Stimulated activated CD8-positive, alpha-beta memory T cell treated with anti-CD3 and anti-CD28 coated beads, Interleukin-15, amount 100 ng/mL, for 48 hours (primary cell): ENCODE measurements at regions not wholly inside any gene's neighbourhood (a gene's known extent, or its start where the extent isn't known, plus 50 kb on each side); places are given as distances from the start of the nearest gene placed in this dataset.
"Not testable (repeated sequence)": the region's sequence is repeated elsewhere in the genome, so short reads cannot be mapped to it uniquely, and the experiment has no call there.

Experiments used
- DNase-seq, 2 donors: peaks; one replicate each; pipeline ENCODE4 v3.0.0-alpha.2; 2020; ENCODE audit warnings: low read depth in 2 of 2

DNA sequence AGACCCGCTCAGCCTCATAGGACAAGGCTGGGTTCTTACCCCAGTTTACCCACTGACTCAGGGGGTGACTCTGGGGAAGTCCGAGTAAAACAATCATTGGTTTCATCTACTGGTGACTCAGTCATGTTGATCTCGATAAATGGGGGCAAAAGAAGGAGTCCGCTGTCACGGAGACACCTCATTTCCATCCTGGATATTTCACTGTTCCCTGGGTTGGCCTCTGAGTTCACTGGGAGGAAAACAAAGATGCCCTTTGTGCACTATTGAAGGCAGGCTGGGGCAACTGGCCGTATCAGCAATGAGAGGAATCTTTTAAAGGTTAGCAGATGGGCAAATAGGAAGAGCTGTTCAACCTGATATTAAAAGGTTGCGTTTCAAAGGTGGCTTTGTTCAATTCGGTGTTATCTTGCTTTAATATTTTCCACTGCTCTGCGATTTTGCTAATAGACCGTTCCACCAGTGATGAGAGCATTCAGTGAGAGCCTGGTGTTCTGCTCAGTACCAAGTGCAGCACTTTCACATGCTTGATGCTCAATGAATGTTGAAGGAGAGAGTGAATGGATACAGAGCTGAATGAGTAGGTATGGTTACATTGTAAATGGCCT lies 110.2 kb upstream of the EGFLAM start:
- no peak for DNase-seq

DNA sequence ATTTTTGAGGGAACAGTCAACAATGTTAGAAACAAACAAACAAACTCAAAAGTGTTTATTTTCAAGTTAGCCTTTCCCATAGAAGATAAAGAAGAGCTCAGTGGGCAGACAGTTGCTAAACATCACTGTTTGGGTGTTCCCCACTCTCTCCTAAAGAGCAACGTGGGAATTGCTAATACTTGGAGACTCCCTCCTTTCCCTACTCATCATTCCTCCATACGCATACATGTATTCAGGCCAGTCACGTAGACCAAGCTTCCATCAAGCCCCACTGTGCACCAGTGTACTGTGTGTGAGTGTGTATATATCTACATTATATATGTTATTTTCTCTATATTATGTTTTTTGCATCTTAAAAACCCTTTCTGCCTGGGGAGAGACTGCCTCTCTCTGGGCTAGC lies 115.0 kb upstream of the EGFLAM start:
- no peak for DNase-seq

DNA sequence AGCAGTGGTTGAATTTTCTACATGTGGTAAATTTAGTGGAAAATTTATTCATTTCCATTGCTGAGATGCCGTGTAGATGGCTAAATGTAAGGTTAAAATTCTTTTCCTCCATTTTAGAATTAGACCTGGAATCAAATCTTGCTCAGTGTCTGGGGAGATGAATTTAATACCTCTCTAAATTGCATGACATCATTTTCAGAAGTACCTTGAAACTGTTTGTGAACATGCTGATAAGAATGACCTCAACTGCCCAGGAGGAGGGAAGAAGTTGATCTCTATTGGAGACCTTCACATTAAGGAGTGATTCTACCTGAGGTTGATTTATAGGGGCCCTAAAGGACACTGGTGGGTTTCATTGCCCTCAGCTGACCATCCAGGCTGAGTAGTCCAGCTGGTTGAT lies 116.7 kb upstream of the EGFLAM start:
- DNase-seq: no peak

DNA sequence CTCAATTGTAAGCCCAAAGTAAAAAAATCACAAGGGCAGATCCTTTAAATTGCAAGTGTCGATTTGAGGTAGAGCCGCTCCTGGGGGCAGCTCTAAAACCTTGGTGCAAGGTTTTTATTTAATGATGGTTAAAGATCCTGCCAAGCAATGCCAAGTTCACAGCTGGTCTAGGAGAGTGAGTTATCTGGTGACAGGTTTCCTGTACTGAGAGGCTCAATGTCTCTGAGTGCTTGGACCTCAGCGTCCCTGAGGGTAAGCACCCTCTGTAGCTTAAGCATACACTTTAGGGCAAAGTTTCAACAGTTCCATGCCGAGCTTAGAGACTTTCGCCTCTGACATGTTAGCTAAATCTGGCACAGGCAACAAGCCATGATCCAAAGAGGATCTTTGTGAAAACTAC lies 119.8 kb upstream of the EGFLAM start:
- DNase-seq: no peak

DNA sequence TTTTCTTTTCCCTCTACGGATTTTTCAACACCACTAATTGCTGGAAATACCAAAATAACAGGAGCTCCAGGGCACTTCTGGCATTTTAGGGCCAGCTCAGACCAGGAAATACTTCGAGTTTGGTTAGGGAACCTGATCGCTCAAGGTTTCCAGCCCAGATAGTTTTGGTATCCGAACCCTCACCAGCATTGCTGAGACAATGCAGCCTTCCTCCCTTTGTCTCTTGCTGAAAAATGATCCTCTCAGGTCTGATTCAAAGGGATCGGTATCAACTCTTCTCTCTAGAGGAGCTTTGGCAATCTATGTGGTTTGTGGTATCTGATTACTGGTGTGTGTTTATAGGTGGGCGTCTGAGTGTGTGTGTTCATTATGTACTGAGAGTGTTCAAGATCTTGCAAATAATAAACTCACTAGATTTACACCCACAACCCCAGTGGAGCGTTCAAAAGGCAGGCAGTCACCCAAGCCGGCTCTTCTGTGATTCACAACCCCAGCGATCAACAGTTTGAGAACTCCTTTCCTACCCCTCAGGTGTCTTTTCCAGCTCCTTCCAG lies 122.8 kb upstream of the EGFLAM start:
- DNase-seq: no peak

DNA sequence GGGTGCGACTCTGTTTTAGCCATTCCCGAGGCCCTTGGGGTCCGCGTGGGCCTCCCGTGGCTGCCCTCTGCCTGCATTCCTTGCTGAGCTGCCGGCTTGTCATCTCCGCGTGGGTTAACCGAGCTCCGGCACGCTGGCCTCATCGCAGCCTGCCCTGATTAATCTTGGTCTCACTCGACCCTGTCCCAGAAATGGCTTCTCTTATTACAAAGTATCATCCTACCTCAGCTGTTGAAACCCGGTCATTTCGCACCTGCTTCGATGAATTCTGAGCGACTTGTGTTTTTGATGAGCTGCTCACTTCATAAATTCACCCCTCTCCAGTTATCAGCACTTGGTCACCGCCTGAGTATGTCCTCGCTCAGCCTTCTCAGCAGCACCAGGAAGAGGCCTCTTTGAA lies 123.5 kb upstream of the EGFLAM start:
- no peak for DNase-seq

DNA sequence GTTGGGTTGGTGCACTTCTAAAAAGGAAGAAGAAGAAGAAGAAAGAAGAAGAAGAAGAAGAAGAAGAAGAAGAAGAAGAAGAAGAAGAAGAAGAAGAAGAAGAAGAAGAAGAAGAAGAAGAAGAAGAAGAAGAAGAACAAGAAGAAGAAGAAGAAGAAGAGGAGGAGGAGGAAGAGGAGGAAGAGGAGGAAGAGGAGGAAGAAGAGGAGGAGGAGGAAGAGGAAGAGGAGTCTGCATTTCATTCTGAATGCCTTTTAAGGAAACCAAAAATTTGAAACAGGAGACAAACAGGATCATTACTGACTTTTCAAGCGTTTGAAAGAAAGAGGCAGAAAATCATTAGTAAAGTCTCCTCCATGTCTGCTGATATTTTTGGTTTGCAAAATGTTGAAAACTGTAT lies 124.1 kb upstream of the EGFLAM start:
- not testable (repeated sequence) for DNase-seq

DNA sequence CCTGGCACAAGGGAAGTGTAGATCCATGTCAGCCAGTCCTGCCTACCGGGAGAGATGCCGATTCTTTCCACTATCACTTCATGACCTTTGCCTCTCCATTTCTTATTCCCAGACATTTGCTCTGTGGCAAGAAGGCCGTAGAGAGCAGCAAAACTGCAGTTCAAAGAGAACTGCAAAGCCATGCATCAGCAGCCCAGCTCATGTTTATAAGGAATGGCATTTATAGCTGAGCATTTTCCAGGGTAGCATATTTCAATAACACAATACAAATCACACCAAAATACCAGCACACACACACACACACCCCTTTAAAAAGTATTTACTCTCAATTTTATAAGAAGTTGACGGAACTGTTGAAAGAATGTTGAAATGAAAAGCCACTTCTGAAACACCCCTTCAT lies 126.7 kb upstream of the EGFLAM start:
- no peak for DNase-seq

DNA sequence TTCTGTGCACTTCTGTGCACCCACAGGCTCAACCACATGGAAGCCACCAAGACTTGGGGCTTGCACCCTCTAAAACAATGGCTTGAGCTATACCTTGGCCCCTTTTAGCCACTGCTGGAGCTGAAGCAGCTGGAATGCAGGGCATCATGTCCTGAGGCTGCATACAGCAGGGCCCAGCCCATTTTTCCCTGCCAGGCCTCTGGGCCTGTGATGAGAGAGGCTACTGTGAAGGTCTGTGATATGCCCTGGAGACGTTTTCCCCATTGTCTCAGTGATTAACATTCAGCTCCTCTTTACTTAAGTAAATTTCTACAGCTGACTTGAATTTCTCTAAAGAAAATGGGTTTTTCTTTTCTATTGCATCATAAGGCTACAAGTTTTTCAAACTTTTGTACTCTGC lies 134.0 kb upstream of the EGFLAM start:
- DNase-seq: no peak

DNA sequence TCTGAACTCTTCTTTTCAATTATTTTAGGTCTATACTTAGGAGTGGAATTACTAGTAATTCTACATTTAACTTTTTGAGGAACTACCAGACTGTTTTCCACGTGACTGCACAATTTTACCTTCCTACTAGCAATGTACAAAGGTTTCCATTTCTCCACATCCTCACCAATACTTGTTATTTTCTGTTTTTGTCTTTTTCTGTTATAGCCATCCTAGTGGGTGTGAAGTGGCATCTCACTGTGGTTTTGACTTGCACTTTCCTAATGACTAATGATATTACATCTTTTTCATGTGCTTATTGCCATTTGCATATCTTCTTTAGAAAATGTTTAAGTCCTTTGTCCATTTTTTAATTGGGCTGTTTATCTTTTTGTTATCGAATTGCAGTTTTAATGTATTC lies 136.9 kb upstream of the EGFLAM start:
- DNase-seq: no peak

DNA sequence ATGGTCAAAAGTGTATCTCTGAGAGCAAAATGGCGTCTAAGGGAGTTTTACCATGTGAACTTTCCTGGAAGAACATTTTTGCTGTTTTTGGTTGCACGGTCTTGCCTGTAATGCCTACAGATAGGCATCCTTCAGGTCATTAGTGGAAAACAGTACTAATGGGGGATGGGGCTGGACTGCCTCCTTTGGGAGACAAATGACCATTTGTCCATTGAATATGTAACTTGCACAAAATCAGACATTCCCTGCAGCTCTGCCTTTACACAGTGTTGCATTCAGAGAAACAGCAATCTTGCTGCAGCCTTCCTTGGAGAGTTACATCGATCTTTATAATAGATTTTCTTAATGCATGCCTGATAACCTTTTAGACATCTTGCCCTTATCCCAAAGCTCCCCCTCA lies 138.5 kb upstream of the EGFLAM start:
- DNase-seq: no peak

DNA sequence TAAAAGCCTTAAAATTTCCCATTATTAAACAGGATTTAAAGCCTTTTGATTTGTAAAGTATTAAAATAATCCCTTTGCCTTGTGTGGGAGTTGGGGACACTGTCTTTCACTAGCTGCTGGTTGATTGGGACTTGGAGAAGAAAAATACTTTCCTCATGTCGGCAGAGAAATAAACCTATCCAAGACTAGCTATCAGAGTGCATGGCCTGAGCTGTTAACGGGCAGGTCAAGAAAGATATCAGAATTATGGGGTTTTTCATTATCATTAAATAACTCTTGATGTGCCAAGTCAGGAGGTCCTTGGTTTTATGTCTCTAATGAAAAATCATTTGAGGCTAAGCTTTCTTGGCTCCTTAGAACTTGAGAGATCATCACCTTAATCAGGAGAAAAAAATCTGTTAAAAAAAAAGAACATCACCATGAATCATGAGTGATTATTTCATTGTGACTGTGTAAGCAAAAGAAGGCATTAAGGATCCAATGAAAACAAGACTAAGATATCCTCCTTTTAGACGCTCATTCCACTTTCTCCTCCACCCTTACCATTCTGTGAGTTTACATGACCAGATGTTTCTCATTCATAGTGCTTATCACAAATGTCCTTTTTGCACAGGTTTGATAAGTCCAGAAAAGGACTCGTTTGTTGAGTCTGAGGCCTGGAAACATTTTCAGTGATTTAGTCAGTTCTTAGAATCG lies 140.4 kb upstream of the EGFLAM start:
- DNase-seq: no peak

DNA sequence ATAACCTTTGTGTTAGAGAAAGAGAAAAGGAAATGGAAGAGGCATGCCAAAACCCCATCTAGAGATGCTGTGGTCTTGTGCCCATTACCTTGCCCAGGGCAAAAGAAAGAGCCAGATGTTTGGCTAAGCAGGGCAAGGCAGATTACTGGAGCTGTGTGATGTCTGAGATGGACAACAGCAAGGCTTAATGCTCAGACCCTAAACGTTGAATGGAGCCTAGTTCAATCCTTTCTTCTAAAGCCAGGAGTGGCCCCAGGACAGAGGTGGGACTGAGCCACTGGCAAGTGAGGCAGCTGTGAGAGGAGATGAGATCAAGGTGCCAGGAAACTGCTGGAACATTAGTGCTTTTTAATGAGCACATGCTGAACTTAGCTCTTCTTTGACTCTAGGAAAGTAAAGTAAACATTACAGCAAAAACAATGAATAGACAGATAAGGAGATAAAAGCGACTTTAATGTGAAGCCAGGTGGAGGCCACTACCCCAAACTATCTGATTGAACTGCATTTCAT lies 143.0 kb upstream of the EGFLAM start:
- DNase-seq: no peak

DNA sequence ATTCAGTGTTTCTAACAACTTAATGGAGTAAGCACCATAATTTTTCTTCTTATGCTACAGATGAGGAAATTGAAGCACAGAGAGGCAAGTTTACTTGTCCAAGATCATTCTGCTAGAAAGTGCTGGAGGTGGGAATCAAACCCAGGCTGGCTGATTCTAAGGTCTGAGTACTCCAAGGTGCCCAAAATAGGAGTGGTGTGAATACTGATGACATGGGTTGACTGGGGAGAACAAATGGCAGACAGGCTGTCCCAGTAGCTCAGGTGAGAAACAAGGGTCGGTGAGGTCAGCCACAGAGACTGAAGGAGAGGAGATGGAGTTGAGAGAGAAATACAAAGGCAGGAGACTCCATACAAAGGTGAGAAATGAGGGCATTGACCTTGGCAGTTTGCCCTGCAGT lies 144.5 kb upstream of the EGFLAM start:
- no peak for DNase-seq

DNA sequence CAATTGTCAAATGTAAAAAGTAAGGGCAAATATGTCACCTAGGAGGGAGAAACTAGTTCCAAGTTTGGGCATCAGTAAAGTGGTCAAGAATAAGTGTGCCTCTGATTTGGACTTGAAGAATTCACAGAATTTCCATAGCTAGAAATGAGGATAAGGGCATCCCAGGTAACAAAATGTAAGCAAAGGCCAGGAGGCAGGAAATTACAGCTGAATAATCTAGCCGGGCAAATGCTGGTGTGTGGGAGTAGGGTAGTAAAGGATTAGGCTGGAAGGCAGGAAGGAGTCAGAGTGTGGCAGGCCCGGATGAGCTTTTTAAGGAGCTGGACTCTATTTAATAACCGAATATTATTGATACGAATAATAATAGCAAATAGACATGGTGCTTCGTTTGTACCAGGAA lies 144.9 kb upstream of the EGFLAM start:
- DNase-seq: no peak

DNA sequence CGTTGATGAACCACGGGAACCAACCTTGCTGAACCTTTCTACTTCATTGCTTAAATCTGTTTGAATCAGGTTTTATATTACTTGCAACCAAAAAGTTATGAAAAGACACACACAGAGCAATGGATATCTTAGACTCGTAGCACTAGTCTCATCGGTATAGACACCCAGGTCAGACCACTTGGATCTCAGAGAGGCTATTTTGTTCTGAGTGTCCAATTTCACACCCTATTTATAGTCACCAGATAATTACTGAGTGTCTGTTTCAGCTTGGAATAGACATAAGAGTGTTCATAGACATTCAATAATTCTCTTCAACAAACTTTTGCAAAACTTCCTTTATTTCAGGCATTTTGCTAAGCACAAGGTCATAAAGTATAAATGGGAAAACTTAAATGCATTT lies 145.4 kb upstream of the EGFLAM start:
- DNase-seq: no peak

DNA sequence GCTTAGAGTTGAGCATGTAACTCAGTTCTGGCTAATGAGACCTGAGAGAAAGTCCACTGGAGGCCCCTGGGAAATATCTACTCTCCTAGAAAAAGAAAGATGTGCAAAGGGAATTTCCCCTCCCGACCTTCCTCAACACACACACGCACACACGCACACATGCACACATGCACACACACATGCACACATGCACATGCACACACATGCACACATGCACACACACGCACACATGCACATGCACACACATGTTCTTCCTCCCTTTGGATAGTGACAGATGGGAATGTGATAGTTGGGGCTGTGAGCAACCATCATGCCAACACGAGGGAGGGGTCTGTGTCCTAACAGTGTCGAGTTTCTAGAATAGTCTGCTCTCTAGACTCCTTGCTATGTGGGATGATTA lies 148.2 kb upstream of the EGFLAM start:
- DNase-seq: no peak

DNA sequence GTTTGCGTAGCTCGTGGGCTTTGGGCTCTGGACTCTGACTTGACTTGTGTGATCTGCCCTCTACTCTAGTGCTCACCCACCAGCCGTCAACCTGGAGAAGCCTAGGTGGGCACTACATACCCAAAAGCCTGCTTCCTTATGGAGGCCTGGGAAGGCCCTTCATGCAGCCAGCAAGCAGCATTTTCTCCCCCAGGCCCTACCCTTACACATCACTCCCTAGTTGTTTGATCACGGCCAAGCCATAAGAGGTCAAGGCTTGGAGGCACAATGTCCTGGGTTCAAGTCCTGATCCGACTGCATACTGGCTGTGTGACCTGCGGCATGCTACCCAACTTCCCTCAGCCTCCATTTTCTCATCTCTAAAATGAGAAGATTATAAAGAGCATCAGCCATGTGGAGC lies 151.3 kb upstream of the EGFLAM start:
- DNase-seq: no peak

DNA sequence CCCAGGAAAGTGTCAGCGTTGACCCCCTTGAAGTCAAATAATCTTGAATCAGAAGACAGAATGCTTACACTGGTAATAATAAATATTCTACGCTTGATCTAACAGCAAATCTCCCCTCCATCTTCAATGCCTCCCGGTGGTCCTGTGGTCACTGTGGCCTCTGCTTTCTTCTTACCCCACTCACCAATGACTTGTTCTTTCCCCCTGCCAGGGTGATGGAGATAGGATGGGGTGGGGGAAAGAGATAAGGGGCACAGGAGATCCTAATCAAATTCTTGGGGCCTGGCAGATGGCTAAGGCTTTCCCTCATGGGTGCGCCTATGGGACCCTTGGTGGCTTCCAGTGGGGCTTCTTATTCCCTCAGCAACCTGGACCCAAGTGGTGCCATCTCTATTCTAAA lies 152.6 kb upstream of the EGFLAM start:
- DNase-seq: no peak

DNA sequence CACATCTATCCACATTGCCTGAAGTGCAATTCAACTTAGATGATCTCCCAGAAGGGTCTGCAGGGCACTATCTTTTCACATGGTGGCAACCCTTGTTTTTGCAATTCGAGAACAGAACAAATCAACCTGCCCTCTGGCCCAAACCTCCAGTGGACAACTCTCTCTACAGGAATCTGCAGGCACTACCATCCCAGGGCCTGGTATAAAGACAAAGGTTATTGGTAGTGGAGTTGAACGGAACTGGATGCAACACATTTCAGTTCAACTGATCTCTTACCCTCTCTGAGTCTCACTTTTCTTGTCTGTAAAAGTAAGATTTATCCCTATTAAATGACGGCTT lies 153.2 kb upstream of the EGFLAM start:
- DNase-seq: no peak

DNA sequence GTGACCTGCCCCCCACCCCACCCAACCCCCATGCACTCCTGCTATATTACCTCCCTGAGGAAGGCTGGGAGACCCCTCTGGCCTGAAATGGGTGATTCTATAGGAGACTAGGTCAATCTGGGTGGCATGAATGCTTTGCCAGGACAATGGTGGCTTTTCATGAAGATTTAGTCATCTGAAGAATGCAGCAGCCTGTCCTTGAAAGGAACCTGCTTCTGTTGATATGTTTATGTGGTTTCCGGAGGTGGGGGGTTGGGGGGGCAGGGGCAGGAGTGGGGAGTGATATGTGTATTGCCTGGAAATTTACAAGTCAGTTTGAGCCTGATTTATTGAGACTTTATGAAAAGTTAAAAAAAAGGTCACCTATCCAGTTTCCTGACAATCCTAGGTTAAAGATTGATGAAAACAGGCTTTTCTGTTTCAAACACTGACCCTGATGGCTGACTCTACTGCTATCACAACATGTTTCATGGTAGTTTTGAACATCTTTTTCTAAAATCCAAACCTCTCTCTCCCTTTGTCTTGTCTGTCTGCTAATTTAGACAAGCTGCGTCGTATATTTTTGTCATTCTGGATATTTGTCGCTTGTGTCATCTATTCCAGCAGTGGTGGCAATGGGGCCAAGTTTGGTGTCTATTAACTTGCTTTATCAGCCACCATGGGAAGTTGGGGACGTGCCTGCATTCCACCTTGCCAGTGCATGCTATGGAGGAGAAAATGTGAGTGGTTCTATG lies 153.7 kb upstream of the EGFLAM start:
- no peak for DNase-seq

DNA sequence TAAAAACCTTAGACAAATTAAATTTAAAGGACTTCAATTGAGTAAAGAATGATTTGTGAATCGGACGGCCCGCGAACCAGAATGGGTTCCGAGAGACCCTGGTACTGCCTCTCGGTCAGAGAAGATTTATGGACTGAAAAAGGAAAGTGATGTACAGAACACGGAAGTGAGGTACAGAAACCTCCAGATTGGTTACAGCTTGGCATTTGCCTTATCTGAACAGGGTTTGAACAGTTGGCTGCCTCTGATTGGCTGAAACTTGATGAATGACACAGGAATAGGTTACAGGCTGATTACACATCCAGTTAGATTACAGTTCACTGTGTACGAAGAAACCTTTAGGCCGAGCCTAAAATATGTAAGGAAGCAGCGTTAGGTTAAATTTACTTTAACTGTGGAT lies 156.5 kb upstream of the EGFLAM start:
- no peak for DNase-seq
